ENCODE measurements at regions not wholly inside any gene's neighbourhood (a gene's known extent, or its start where the extent isn't known, plus 50 kb on each side); places are given as distances from the start of the nearest gene placed in this dataset.

DNA sequence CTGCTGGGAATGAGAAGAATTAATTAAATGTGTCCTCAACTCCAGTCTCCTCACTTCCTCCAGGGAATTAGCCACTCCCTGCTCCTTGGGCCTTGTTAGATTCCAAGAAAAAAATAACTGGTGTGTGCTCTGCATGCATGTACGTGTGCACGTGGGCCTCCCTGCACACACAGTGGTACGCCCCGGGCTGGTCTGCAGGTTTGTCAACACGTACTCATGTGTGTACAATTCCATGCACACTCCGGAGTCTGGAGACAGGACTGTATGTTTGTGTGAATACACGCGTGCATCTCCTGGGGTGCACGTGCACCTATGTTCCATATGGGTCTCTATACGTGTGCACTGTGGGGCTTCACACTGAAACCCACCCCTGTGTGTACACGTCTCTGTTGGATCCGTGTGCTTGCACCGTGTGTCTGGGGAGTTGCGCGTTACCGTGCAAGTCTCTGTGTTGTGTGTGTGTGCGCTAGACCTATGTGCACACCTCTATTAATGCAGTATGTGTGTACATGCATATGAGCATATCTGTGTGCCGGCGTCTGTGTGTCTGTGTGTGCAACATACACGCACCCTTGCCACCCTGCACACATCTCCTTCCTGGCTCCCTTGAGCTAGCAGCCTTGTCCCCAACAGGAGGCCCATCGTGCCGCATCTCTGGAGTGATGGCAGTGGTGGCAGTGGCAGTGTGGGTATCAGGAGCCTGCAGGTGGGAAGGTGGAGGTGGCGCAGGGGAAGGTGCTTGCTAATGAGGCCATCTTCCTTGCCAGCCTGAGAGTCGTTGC lies 210.1 kb downstream of the TBC1D2B start:
- H3K27me3 ChIP-seq (ENCODE audit: control insufficient read depth, insufficient read depth, low read length) = peaks cover 14% of the 10 kb centered on the region
- DNase-seq (ENCODE audit: low read depth, low spot score) = no peak
- H3K9me3 ChIP-seq (ENCODE audit: control insufficient read depth, insufficient read depth, low read length) = no peaks in the 10 kb centered on the region
- TF ChIP-seq, protein P1, sequence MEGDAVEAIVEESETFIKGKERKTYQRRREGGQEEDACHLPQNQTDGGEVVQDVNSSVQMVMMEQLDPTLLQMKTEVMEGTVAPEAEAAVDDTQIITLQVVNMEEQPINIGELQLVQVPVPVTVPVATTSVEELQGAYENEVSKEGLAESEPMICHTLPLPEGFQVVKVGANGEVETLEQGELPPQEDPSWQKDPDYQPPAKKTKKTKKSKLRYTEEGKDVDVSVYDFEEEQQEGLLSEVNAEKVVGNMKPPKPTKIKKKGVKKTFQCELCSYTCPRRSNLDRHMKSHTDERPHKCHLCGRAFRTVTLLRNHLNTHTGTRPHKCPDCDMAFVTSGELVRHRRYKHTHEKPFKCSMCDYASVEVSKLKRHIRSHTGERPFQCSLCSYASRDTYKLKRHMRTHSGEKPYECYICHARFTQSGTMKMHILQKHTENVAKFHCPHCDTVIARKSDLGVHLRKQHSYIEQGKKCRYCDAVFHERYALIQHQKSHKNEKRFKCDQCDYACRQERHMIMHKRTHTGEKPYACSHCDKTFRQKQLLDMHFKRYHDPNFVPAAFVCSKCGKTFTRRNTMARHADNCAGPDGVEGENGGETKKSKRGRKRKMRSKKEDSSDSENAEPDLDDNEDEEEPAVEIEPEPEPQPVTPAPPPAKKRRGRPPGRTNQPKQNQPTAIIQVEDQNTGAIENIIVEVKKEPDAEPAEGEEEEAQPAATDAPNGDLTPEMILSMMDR (IDR thresholded peaks at IDR 0.05; ENCODE audit: low read depth, low read length) = no peak
- no peak overlapping the region for H3K27ac ChIP-seq (ENCODE audit: low read depth, low read length)
- ChIA-PET CTCF (interaction anchor here (0.9 kb wide), 1 partner anchor 8 kb away, joined by 3 read pairs; no protein-coding TSS in a partner anchor), POLR2A (no interaction called here)
- no peak overlapping the region for H3K4me3 ChIP-seq (ENCODE audit: low read depth, low read length)

DNA sequence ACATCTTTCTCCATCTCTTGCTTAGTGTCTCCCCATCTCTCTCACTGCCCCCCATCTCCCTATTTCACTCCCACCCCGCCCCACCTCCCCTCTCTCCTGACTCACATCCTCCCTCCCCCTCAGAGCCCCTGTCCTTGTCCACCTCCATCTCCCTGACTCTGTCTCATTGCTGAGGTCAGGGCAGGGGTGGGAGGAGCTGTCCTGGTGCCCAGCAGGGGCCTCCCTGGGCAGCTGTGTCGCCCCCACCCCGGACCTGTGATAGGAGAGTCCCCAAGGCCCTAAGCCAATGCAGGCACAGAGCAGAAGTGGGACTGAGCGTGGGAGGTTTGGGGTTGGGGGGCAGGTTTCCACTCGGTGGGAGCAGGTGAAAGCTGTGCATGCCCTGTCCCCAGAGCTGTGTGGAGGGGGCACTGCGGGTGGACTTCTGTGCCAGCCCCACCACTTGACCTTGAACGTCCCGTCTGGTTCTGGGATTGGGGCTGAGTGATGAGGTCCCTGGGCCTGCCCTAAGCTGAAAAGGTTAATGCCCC lies 210.8 kb downstream of the TBC1D2B start:
- ChIA-PET CTCF (interaction anchor here (0.9 kb wide), 1 partner anchor 9 kb away, joined by 3 read pairs; no protein-coding TSS in a partner anchor), POLR2A (no interaction called here)
- TF ChIP-seq, protein P1 (IDR thresholded peaks at IDR 0.05; ENCODE audit: low read depth, low read length) = no peak
- Histone ChIP-seq H3K4me3 (ENCODE audit: low read depth, low read length) (no peak overlapping the region), H3K27me3 (ENCODE audit: control insufficient read depth, insufficient read depth, low read length) (peaks cover 14% of the 10 kb centered on the region), H3K27ac (ENCODE audit: low read depth, low read length) (no peak overlapping the region), H3K9me3 (ENCODE audit: control insufficient read depth, insufficient read depth, low read length) (no peaks in the 10 kb centered on the region)
- no peak for DNase-seq (ENCODE audit: low read depth, low spot score)

DNA sequence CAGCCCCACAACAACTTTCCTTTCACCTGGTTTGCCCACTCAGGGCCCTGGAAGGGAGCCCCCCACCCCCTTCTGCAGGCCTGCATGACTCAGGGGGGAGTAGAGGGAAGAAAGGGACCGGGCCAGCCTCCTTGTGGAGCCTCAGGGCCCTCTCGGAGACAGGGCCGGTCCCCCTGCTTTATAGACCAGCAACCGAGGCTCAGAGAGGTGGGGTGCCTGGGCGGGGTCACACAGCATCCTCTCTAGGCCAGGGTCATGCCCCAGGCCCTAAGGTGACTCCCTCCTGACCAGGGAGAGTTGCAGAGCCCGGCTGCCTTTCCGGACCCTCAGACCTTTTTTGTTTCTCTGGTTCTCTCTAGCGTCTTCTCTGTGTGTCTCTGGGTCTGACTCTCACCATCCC lies 211.3 kb downstream of the TBC1D2B start:
- TF ChIP-seq, protein P1 (IDR thresholded peaks at IDR 0.05; ENCODE audit: low read depth, low read length) = no peak
- Histone ChIP-seq H3K27ac (ENCODE audit: low read depth, low read length) (no peak overlapping the region), H3K27me3 (ENCODE audit: control insufficient read depth, insufficient read depth, low read length) (peaks cover 14% of the 10 kb centered on the region), H3K4me3 (ENCODE audit: low read depth, low read length) (no peak overlapping the region), H3K9me3 (ENCODE audit: control insufficient read depth, insufficient read depth, low read length) (no peaks in the 10 kb centered on the region)
- no peak for DNase-seq (ENCODE audit: low read depth, low spot score)
- POLR2A ChIA-PET = no interaction called here
- CTCF ChIA-PET = interaction anchor here (0.9 kb wide), 1 partner anchor 9 kb away, joined by 3 read pairs; no protein-coding TSS in a partner anchor

DNA sequence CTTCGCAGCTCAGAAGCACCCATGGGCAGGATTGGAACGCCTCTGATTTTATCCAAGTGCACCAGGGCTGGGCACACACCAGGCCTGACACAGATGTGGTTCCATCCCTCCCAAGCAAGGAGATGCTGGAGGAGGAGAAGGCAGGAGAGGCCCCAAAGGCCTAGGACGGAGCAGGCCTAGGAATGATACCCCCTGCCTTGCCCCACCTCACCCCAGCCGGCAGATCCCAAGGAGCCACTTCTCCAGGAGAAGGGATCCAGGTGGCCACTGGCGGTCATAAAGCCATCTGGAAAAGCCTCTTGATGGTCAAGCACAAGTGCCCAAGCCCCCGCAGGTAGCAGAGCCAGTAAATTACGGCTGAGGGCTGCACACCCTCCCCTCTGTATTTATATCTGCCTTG lies 211.8 kb downstream of the TBC1D2B start:
- no peak overlapping the region for H3K27ac ChIP-seq (ENCODE audit: low read depth, low read length)
- peaks cover 14% of the 10 kb centered on the region for H3K27me3 ChIP-seq (ENCODE audit: control insufficient read depth, insufficient read depth, low read length)
- no peak overlapping the region for H3K4me3 ChIP-seq (ENCODE audit: low read depth, low read length)
- no peak for DNase-seq (ENCODE audit: low read depth, low spot score)
- ChIA-PET CTCF (no interaction called here), POLR2A (no interaction called here)
- no peaks in the 10 kb centered on the region for H3K9me3 ChIP-seq (ENCODE audit: control insufficient read depth, insufficient read depth, low read length)
- TF ChIP-seq, protein P1 (IDR thresholded peaks at IDR 0.05; ENCODE audit: low read depth, low read length) = no peak

DNA sequence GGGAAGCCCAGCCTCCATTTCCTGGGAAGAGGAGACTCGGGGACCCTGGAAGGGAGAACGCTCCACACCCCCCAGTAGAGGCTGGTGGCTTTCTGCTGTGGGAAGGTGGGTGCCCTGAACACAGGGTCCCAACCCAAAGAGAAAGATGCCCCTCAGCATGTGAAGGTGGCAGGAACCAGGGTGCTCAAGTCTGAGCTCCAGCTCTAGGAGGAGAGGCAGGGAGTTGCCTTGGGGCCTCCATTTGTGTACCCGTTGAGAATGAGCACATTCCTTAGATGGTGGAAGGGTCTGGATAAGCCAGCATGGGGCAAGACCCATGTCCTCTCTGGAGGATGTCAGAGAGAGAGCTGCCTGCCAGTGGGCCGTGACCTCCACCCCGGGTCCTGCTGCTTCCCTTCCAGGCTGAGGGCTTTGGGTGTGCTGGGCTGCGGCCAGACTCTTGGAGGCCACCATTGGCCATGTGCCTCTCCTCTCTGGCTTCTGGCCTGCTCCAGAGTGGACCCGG lies 212.4 kb downstream of the TBC1D2B start:
- Histone ChIP-seq H3K27ac (ENCODE audit: low read depth, low read length) (no peak overlapping the region), H3K27me3 (ENCODE audit: control insufficient read depth, insufficient read depth, low read length) (peaks cover 16% of the 10 kb centered on the region), H3K9me3 (ENCODE audit: control insufficient read depth, insufficient read depth, low read length) (no peaks in the 10 kb centered on the region), H3K4me3 (ENCODE audit: low read depth, low read length) (no peak overlapping the region)
- POLR2A ChIA-PET = no interaction called here
- CTCF ChIA-PET = no interaction called here
- no peak for DNase-seq (ENCODE audit: low read depth, low spot score)
- TF ChIP-seq, protein P1 (IDR thresholded peaks at IDR 0.05; ENCODE audit: low read depth, low read length) = no peak
